NCI-H146 treated with DMSO at 0.1 percent for 48 hours (cell line): ENCODE measurements at regions not wholly inside any gene's neighbourhood (a gene's known extent, or its start where the extent isn't known, plus 50 kb on each side); places are given as distances from the start of the nearest gene placed in this dataset.
A peak's percentile ranks its signal among the peaks of the same experiment; 100 is the strongest.
"Not testable (repeated sequence)": the region's sequence is repeated elsewhere in the genome, so short reads cannot be mapped to it uniquely, and the experiment has no call there.

Experiments
- DNase-seq: peaks from one replicate; lab custom pipeline; 2025; ENCODE audit not compliant: unreplicated experiment; lab: John Stamatoyannopoulos, UW

DNA sequence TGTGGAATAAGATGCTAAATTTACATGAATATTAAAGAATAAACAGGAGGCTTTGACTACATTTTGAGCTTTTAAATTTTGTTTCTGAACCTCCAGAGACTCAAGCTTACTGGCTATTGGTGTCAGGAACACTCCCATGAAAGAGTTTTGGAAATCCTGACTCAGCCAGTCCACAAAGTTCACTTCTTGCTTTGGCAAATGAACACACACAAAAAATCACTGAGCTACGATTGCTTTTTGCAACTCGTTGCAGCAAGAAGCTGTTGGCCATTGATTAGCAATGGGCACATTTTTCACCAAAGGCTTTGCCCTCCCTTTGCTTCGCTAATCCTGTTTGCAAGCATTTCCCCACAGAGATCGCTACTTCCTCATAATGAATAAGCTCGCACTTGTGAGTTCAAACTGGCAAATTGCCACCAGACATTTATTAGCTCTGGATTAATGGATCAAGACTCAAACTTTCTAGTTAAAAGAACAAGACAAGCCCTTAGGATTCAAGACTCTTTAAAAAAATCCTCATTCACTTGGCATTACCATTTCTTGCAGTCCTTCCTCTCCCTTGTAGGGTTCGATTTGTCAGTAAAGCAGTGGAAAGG is 343.2 kb upstream of the ONECUT1 start:
- no peak for DNase-seq

DNA sequence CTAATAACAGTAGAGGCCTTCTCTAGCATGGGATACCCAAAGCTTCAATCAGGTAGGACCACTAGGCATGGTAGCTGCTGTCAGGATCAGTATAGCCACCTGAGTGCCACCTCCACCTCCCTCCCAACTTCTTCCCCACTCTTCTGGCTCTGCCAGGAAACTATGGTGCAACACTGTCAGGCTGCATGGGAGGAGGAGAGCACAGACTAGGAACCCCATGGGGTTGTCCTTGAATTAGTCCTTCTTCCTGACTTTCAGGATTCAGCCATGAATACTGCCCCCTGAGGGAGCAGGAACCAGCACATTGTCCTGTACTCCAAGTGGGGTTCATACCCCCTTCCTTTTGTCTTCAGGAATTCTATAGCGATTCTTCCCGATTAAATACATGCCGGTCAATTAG is 340.8 kb upstream of the ONECUT1 start:
- DNase-seq, result no peak

DNA sequence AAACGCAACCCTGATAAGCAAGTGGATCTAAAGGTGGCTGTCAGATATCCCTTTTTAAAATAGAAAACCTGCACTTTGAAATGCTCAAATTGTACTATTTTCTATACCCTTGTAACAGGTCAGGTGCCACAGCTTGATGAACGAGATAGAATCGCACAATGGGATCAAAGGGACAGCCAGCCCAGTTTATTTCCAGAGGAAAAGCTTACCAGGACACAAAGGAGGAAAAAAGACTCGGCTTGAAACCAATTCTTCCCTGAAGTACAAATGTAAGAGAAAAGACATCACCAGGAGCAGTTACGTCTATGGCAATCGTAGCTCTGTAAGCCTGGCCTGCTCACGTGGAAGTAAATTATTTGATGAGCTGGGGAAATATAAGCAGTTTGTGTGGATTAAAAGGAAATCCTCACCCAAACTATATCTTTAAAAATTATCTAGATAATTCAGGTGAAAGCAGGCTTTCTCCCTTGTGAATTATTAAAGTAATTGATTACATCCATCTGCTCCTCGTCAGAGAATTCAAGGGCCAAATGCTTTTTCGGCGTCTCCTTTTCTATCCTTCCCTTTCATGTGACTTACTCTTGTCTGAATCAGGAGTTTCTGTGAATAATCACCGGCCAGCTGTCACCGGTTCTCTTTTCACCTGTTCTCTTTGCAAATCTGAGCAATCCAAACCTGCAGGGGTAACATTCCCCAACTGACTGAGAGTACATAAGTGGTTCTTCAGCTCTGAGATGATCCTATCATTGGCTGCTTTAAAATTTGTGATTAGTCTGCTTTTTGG is 339.2 kb upstream of the ONECUT1 start:
- DNase-seq, result no peak

DNA sequence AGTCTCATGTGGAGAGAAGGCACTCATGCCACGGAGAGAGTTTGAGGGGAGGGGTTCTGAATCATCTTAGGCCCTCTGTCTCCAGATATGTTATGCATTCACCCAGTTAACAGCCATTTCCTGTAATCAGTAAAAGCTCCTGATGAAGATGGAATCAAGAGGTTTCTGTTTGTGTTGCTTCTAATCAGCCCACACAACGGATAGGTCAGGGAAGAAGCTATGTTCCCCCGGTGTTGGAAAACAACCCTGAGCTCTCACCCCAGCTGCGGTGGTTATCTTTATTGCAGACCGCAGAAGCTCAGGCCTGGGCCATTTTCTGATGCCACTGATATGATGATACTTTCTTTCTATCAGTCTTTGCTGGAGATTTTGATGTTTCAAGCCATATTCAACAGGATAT is 338.5 kb upstream of the ONECUT1 start:
- DNase-seq, result no peak

DNA sequence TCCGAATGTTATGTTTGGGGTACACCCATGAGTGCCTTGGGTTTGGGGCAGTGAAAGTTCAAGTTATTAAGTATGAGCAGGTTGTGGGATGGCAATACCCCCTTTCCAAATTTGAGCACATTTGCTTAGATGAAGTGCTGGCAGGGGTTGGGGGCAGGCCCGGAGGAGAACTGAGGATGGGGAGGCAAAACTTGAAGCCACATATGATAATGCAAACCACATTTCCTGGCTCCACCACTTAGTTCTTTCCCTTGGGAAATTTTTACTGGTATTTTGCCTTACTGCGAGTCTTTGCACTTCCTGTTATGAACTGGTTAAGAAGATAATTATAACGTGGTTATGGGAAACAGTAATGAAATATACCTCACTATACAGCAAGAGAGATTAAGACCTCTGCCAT is 336.0 kb upstream of the ONECUT1 start:
- no peak for DNase-seq

DNA sequence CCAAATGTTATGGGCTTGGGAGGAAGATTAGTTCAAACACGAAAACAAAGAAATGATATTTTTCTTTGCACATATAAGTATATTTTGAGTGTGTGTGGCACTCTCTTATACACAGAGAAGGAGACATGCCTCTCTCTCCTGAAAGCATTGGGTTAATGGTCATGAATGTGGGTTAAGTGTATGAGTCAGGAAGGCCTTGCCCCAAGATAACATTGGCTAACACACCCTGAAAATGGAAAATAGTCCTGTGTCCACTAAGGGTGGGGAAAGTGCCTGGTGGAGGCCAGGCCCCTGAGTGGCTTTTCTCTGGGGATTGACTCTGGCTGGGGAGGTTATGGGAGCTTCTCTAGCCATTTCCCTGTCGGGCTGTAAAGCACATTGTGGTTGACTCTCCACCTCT is 332.7 kb upstream of the ONECUT1 start:
- DNase-seq, result no peak

DNA sequence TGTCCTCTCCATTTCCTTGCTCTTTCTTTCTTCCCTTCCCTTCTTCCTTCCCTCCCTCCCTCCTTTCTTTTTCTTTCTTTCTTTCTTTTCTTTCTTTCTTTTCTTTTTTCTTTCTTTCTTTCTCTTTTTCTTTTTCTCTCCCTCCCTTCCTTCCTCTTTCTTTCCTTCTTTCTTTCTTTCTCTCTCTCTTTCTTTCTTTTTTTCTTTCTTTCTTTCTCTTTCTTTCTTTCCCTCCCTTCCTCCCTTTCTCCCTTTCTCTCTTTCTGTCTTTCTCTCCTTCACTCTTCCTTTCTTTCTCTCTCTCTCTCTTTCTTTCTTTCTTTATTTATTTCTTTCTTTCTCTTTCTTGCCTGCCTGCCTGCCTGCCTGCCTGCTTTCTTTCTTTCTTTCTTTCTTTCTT is 326.8 kb upstream of the ONECUT1 start:
- not testable (repeated sequence) for DNase-seq

DNA sequence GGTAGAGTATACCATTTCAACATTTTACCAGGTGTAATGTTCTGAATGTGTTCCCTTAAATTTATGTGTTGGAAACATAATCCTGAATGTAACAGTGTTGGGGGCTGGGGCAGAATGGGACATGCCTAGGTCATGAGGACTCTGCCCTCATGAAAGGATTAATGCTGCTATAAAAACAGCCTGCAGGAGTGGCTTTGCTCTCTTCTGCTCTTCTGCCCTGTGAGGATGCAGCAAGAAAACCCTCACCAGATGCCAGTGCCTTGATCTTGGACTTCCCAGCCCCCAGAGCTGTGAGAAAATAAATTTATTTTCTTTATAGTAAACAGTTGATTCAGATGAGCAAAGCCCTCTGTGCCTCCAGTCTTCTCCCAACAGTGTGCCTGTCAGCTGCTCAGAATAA is 326.0 kb upstream of the ONECUT1 start:
- DNase-seq, result no peak

DNA sequence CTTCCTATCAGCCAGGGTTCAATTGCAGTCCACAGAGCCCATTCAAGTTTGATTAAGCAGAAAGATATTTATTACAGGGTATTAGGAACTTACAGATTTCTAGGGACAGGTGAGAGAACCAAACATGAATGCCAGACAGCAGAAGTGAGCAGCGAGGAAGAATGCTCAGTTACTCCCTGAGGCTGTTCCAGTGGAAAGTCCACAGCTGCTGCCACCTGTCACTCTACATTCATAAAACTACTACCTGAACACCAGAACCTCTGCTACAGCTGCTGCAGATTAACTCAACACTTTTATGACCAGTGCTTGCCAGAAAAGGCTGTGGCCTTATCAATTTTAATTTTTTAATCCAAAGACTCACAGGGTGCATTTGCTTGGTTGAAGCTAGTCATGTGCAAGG is 325.4 kb upstream of the ONECUT1 start:
- DNase-seq, result no peak

DNA sequence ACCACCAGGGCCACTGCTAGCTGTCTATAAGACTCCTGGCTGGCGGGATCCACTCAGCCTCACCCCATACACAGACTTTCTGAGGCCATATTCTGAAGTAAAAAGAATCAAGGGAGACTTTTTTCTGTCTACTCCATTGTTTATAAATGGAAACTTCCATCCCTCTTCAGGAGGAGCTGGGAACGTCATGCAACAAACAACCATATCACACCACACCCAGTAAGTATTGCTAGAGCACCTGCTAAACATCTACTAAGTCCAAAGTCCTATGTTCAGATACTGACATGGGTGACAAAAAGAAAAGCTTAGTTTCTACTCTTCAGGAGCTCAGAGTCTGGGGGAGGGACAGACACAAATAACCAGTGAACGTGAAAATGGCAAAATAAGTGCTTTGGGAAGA is 324.8 kb upstream of the ONECUT1 start:
- no peak for DNase-seq

DNA sequence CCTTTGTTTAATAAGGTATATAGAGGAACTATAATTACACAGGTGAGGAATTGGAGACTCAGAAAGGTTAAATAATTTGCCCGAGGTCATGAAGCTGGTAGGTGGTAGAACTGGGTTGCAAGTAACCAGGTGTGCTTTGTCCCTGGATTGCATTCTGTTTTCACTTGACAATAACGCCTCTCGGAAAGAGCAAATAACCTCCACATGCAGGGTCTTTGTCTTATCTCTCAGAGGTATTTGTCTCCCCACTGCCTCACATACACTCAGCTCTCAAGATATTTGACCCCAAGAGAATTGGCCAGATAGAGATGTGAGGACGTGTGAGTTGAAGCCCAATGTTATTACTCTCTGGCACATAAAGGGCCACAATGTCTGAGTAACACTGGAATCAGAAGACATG is 320.9 kb upstream of the ONECUT1 start:
- peak; percentile 66 for DNase-seq

DNA sequence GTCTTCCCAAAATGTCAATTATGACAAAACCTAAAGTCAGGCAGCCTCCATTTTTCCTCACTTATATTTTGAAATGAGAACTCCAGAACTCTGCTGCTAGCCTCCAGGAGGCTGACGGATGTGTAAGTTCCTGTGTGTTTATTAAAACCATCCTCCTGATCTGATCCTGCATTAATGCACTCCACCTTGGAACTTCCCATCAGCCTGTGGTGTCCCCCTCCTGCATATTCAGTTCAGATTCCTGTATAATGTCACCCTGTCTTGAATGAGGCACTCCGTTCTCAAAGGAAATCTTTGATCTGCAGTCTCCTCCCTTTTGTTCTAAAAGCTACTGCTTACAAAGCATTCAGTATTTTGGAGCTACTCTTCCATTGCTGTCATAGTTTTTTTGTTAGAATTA is 318.2 kb upstream of the ONECUT1 start:
- DNase-seq, result no peak

DNA sequence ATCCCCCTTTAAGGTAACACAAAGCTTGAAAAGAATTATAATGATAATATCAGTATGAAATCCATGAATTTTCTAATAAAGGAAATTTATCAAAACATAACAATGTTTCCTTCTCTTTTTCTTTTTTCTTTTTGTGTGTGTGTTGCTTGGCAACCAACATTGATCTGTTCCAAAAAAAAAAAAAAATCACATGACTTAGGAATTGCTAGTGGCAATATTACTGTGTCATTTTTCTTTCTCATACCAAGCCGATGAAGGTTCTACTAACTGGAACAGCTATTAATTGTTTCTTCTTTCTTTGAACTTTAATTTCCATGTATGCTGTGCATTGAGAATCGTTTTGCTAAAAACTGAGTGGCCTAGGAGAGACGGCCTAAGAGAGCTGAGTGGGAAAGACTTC is 317.7 kb upstream of the ONECUT1 start:
- no peak for DNase-seq

DNA sequence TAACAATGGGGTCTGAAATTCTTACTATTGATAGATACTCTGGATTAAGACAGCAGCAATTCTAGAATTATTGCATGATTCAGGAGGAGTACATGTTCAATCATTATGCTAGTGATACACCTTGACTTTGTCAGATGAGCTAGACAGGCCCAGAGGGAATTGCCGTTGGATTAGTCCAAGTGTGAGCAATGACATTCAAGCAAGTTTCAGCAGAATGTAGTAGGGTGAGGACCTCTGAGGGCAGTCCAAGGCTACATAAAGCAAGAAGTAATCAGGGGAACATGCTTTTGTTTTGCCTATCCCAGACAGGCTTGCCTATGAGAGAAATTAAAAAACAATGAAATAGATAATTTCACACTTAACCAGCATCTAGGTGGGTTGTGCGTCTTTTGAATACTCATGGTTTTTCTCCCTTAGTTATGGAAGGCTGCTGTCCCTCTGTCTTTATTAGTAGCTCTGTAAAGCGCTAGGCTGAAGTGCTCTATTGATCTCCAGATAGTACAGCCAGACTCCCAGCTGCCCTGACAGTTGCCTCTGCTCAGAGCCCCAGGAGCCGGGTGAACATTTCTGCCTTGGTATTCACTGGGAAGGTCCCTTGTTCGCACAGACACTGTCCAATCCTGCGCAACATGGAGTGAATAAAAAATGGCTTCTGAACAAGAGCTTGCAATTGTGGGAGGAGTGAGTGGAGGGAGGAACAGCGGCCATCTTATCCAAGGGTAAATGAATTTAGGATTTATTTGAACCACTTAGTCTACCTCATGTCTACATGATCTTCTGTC is 316.6 kb upstream of the ONECUT1 start:
- DNase-seq, result no peak

DNA sequence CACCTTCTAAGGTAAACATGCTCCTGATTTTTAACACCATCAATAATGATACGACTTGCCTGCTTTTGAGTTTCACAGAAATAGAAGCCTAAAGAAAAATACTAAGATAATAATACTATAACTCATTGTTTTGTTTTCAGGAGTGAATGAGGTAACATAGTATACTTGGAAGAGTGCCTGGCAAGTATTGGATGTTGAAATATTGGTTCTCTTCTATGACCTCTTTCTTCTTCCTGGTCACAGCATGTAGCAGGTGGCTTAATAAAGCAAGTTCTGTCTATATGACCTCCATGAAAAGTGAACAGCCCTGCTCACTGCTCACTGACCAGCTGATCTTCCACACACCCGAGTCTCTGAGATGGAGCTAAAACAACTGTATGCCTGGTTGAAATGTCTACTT is 312.3 kb upstream of the ONECUT1 start:
- no peak for DNase-seq

DNA sequence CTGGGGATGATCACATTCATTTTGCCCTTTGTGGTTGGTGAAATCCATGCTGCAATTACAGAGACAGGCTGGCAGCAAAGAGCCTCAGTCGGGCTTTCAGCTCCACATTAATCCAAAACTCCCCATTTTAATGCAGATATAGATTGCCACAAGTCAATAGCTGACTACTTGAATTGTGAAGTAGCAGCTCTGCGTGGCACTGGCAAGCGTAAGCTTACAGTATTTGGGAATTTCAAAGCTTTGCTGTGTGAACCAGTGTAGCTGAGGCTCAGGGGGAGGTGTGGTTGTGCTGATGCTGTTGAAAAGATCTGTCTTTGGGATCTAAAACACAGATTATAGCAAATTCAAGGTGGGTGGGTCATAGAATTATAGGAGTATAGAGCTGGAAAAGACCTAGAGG is 290.3 kb upstream of the ONECUT1 start:
- DNase-seq, result no peak

DNA sequence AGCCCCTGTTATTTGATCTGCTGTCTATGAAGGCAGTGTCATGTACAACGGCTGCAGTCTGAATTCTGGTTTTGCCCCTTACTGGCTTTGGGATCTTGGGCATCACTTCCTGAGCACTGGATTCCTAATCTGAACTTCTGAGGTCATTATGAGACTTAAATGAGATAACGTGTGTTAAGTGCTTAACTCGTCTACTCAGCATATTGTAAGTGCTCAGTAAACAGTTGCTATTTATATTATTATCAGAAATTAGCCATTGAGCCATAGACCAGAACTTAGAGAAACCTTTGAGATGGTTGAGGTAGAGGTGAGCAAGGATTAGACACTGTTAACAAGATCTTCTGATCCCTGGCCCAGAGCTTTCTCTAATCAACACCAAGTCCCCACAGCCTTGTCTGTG is 284.1 kb upstream of the ONECUT1 start:
- no peak for DNase-seq

DNA sequence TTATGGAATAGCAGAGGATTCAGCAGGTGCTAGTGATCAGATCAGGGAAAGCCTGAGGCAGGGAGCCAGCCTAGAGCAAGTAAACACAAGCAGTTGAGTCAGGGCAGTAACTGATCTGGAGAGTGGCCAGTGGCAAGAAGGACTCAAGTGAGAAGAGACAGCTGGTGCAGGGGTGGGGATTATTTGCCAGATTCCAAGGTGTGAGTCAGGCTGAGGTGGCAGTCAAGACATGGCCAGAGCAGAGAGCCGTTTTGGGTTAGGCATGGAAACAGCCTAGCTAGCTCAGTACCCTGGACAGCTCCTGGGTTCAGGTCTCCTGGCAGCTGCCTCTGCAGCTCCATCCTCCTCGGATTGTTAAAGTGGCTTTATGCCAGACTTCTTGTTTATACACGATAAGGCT is 281.9 kb upstream of the ONECUT1 start:
- DNase-seq, result no peak

DNA sequence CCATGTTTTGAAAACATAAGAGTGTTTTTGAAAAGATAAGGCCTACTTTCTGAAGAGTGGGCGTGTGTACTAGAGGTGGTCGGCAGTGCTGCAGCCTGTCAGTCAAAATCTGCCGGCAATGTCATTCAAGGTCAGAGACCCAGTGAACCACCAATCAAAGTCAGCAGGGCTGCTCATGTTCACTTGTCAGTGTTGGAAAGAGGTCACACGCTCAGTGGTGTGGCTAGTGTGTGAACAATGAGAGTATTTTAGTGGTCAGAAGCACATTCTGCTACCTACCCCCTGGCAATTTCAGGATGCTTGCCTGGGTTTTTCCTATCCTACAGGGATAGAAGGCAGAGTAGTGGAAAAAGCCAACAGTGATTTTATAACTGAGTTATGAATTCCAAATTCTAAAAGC is 278.5 kb upstream of the ONECUT1 start:
- no peak for DNase-seq

DNA sequence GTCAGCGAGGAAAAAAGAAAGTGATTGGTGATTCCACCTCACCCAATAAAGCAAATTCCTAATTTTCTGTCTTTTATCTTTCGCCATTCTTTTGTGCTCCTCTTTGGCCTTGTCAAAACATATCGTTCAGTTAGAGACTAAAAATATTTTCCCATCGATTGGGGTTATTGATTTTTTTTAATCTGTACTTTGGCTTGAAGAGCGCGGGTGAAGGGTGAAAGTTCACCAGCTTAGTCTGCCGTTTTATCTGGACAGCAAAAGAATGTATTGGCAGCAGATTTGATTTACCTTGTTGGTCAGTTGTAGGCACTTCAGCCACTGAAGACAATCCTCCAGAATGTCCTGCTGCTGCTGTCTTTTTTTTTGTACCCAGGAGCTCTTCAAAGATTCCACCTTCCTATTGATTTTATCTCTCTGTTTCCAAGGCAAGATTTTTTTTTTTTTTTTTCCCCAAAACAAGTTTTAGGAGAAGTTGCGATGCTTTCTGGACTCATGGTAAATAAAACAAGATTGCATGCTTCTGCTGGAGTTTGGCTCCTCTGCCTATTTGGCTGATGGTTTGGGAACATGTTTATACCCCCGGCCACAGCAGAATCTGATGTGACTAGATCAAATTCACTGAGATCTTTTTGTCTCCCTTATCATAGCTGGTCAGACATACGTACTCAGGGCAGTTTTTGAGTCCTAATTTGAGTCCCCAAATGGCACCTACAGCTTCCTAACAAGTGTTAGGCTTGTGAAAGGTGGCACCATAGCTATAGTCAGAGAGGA is 269.3 kb upstream of the ONECUT1 start:
- no peak for DNase-seq

DNA sequence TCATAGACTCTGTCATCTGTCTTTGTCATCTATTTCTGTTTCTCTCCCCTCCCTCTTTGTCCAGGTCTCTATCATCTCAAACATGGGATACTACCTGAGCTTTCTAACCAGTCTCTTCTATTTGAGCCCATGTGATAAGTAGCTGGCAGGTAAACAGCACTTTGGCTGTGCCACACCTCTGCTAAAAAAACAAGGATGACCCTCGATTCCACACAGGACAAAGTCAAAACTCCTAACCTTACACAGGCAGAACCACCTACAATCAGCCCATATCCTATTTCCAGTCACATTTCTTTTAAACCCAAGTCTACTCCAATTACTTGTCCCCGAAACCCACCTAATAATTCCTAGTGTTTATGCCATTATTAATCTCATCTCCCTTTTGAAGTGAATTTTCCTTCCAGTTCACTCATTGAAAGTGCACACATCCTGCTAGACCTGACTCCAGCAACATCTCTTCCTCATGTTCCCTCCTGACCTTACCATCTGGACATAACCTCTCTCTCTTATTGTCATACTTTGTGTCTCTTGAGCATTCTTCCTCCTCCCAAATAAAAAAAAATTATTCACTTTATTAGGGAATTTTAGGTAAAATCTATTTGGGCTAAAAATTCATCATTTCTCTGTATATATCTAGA is 256.1 kb upstream of the ONECUT1 start:
- no peak for DNase-seq
